GM13976 (cell line): ENCODE measurements at regions not wholly inside any gene's neighbourhood (a gene's known extent, or its start where the extent isn't known, plus 50 kb on each side); places are given as distances from the start of the nearest gene placed in this dataset.

ENCODE experiments used
- DNase-seq: peaks from one replicate; pipeline ENCODE4 v3.0.0; 2012; ENCODE audit warnings: low spot score
- CTCF ChIP-seq: IDR thresholded peaks from 2 replicates; pipeline ENCODE4 v1.5.1; 2012; ENCODE audit warnings: borderline replicate concordance, mild to moderate bottlenecking; ENCODE audit not compliant: insufficient read depth; ENCODE audit errors: extremely low read depth, missing control alignments, control extremely low read depth
- in situ Hi-C: fragments of 300-500 bp; cut with MboI; formaldehyde crosslinking; loops from one replicate; pipeline ENCODE4 v1.12.0; 2022; ENCODE audit warnings: low sequenced_read_pairs, mixed read lengths, inconsistent platforms; ENCODE audit not compliant: unreplicated experiment

- TF ChIP-seq CTCF, result no peak
- no peak for DNase-seq
- in situ Hi-C loops, result no loop called here
Measured at GRCh38 chr5:17805227-17805825, 171.1 kb downstream of the TAF11L14 start.

- in situ Hi-C loops, result no loop called here
- DNase-seq, result no peak
- TF ChIP-seq CTCF, result no peak
Measured at GRCh38 chr5:17806818-17807468, 172.7 kb downstream of the TAF11L14 start.

GRCh38 chr5:17808566-17808965, 174.3 kb downstream of the TAF11L14 start:
- DNase-seq, result no peak
- no peak for TF ChIP-seq CTCF
- in situ Hi-C loops, result no loop called here

- DNase-seq, result no peak
- no peak for TF ChIP-seq CTCF
- in situ Hi-C loops, result no loop called here
Measured at GRCh38 chr5:17810734-17811133, 176.5 kb downstream of the TAF11L14 start.

GRCh38 chr5:17813214-17813613, 179.0 kb downstream of the TAF11L14 start:
- in situ Hi-C loops, result no loop called here
- TF ChIP-seq CTCF, result no peak
- no peak for DNase-seq

- in situ Hi-C loops, result no loop called here
- TF ChIP-seq CTCF, result no peak
Measured at GRCh38 chr5:17816505-17816904, 182.2 kb downstream of the TAF11L14 start.

More at GRCh38 chr5:17816505-17816904, 182.2 kb downstream of the TAF11L14 start:
- no peak for DNase-seq
